MM.1S (cell line): ENCODE measurements at regions not wholly inside any gene's neighbourhood (a gene's known extent, or its start where the extent isn't known, plus 50 kb on each side); places are given as distances from the start of the nearest gene placed in this dataset.

ENCODE experiments used
- DNase-seq: peaks from one replicate; pipeline ENCODE4 v3.0.0-alpha.2; 2015
- H2AFZ ChIP-seq: fragments of 300-600 bp; sonication (generic); 2 replicates; pipeline ENCODE4 v1.6.0; 2016; ENCODE audit warnings: antibody characterized with exemption, low read length
- H3F3A ChIP-seq: fragments of 300-600 bp; sonication (generic); 2 replicates; pipeline ENCODE4 v1.6.1; 2016; ENCODE audit warnings: mild to moderate bottlenecking, antibody characterized with exemption, low read length, moderate library complexity, mixed read lengths; ENCODE audit not compliant: insufficient read depth
- H3K27ac ChIP-seq: fragments of 300-600 bp; sonication (generic); 2 replicates; pipeline ENCODE4 v1.5.1; 2016; ENCODE audit warnings: mild to moderate bottlenecking, low read length
- H3K27me3 ChIP-seq: fragments of 300-600 bp; sonication (generic); replicated peaks from 2 replicates; pipeline ENCODE4 v1.6.0; 2016; ENCODE audit warnings: low read length; ENCODE audit not compliant: insufficient read depth
- H3K36me3 ChIP-seq: fragments of 300-600 bp; sonication (generic); replicated peaks from 2 replicates; pipeline ENCODE4 v1.6.1; 2016; ENCODE audit warnings: mild to moderate bottlenecking, low read length, mixed read lengths; ENCODE audit not compliant: insufficient read depth
- H3K4me1 ChIP-seq: fragments of 300-600 bp; sonication (generic); 2 replicates; pipeline ENCODE4 v1.6.1; 2016; ENCODE audit warnings: low read length, mixed read lengths
- H3K4me2 ChIP-seq: fragments of 300-600 bp; sonication (generic); 2 replicates; pipeline ENCODE4 v1.6.0; 2016; ENCODE audit warnings: low read depth, low read length
- H3K4me3 ChIP-seq: fragments of 300-600 bp; sonication (generic); 2 replicates; pipeline ENCODE4 v1.5.1; 2016; ENCODE audit warnings: low read length, mixed read lengths
- H3K79me2 ChIP-seq: fragments of 300-600 bp; sonication (generic); 2 replicates; pipeline ENCODE4 v1.6.1; 2016; ENCODE audit warnings: mixed run types, low read length, mixed read lengths
- H3K9ac ChIP-seq: fragments of 300-600 bp; sonication (generic); 2 replicates; pipeline ENCODE4 v1.6.1; 2016; ENCODE audit warnings: low read length, mixed read lengths
- H3K9me2 ChIP-seq: fragments of 300-600 bp; sonication (generic); replicated peaks from 2 replicates; pipeline ENCODE4 v1.6.1; 2016; ENCODE audit warnings: mild to moderate bottlenecking, low read length, mixed read lengths; ENCODE audit not compliant: insufficient read depth
- H3K9me3 ChIP-seq: fragments of 300-600 bp; sonication (generic); replicated peaks from 2 replicates; pipeline ENCODE4 v1.6.1; 2016; ENCODE audit warnings: mild to moderate bottlenecking, low read length, mixed read lengths; ENCODE audit not compliant: insufficient read depth
- H4K20me1 ChIP-seq: fragments of 300-600 bp; sonication (generic); 2 replicates; pipeline ENCODE4 v1.6.1; 2016; ENCODE audit warnings: mild to moderate bottlenecking, low read length, moderate library complexity, mixed read lengths; ENCODE audit not compliant: insufficient read depth
- EZH2 ChIP-seq: fragments of 300-600 bp; sonication (generic); optimal IDR thresholded peaks from 2 replicates; pipeline ENCODE3; 2017; ENCODE audit warnings: low read depth, mild to moderate bottlenecking, antibody characterized with exemption, low read length, mixed read lengths
- EZH2phosphoT487 ChIP-seq: fragments of 300-600 bp; sonication (generic); IDR thresholded peaks from 2 replicates; pipeline ENCODE4 v1.6.1; 2018; ENCODE audit warnings: antibody characterized with exemption, low read length
- TF ChIP-seq, protein P1 (sequence below): fragments of 300-600 bp; sonication (generic); IDR thresholded peaks from 2 replicates; pipeline ENCODE4 v1.5.1; 2016; ENCODE audit warnings: antibody characterized with exemption, low read length, mixed read lengths

DNA sequence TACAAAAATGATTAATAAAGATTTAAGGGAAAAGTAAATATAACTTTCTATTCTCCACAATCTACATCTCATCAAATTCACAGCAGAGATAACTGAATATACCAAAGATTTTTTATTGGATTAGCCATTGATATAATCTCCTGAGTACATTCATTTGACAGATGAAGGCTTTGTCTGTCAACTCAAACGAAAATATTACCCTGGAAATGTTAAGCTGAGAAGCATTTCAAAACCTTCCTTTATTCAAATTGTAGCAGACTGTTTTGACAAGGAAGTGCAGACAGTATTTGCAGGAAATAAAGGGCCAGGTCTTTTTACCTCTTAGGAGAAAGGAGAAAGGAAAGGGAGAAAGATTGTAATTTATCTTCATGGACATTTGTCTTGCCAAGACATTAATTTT is 473.5 kb downstream of the TMEM182 start:
- Histone ChIP-seq H3K79me2 (no peaks in the 10 kb centered on the region), H3K27ac (no peak overlapping the region), H3K27me3 (no peaks in the 10 kb centered on the region), H3K4me3 (no peak overlapping the region), H3K9ac (no peak overlapping the region), H3K4me1 (no peaks in the 10 kb centered on the region), H2AFZ (no peak overlapping the region), H3K9me3 (no peaks in the 10 kb centered on the region), H3K9me2 (no peaks in the 10 kb centered on the region), H3K36me3 (no peaks in the 10 kb centered on the region), H3F3A (no peaks in the 10 kb centered on the region), H4K20me1 (no peaks in the 10 kb centered on the region), H3K4me2 (no peak overlapping the region)
- DNase-seq: no peak
- TF ChIP-seq EZH2phosphoT487 (no peak), EZH2 (no peak)
- TF ChIP-seq, protein P1, sequence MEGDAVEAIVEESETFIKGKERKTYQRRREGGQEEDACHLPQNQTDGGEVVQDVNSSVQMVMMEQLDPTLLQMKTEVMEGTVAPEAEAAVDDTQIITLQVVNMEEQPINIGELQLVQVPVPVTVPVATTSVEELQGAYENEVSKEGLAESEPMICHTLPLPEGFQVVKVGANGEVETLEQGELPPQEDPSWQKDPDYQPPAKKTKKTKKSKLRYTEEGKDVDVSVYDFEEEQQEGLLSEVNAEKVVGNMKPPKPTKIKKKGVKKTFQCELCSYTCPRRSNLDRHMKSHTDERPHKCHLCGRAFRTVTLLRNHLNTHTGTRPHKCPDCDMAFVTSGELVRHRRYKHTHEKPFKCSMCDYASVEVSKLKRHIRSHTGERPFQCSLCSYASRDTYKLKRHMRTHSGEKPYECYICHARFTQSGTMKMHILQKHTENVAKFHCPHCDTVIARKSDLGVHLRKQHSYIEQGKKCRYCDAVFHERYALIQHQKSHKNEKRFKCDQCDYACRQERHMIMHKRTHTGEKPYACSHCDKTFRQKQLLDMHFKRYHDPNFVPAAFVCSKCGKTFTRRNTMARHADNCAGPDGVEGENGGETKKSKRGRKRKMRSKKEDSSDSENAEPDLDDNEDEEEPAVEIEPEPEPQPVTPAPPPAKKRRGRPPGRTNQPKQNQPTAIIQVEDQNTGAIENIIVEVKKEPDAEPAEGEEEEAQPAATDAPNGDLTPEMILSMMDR: no peak

DNA sequence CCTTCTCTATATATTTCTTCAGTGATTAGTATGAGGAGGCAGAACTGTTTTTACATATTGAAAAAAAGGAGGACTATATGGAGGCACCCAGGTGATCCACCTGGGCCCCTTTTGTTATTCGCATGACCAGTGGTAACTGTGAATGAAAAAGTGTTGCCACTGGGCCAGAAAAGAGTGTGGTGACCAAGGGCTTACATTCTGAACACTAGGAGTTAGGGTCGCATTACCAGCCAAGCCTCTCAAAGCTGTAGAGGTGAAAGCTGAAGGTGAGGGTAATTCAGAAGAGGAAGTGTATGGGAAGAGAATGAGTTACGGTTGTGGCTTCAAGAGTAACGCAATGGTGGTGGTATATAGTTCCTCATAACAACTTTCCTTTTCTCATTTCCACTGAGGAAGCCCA is 487.6 kb downstream of the TMEM182 start:
- Histone ChIP-seq H3K4me3 (no peak overlapping the region), H3K9me3 (no peaks in the 10 kb centered on the region), H2AFZ (no peak overlapping the region), H3F3A (no peaks in the 10 kb centered on the region), H3K9ac (no peak overlapping the region), H3K79me2 (no peaks in the 10 kb centered on the region), H3K27me3 (no peaks in the 10 kb centered on the region), H3K4me1 (no peaks in the 10 kb centered on the region), H3K4me2 (no peak overlapping the region), H3K9me2 (no peaks in the 10 kb centered on the region), H4K20me1 (no peaks in the 10 kb centered on the region), H3K27ac (no peak overlapping the region), H3K36me3 (no peaks in the 10 kb centered on the region)
- DNase-seq: no peak
- no peak for TF ChIP-seq EZH2
- no peak for TF ChIP-seq EZH2phosphoT487
- TF ChIP-seq, protein P1: no peak

DNA sequence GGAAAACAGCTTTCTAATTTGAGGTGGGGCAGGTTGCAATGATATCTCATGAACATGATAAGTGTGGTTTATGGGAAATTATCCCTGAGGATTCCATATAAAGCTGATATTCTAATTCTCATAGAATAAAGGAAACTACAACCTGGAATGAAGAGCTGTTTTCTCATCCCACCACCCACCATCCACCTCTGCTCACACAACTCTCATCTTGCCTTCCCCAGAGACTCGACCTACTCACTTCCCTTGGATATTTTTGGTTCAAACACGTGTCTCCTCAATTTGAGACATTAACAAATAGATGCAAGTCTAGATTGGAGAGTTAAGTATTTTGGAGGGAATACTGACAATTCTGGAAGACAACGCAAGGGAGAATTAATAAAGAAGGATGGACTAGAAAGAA is 490.9 kb downstream of the TMEM182 start:
- Histone ChIP-seq H3K27ac (no peak overlapping the region), H4K20me1 (no peaks in the 10 kb centered on the region), H3K4me2 (no peak overlapping the region), H3K9me3 (no peaks in the 10 kb centered on the region), H3K36me3 (no peaks in the 10 kb centered on the region), H3K9ac (no peak overlapping the region), H3K27me3 (no peaks in the 10 kb centered on the region), H3K9me2 (no peaks in the 10 kb centered on the region), H3K4me3 (no peak overlapping the region), H3K4me1 (no peaks in the 10 kb centered on the region), H2AFZ (no peak overlapping the region), H3F3A (no peaks in the 10 kb centered on the region), H3K79me2 (no peaks in the 10 kb centered on the region)
- no peak for DNase-seq
- TF ChIP-seq, protein P1: no peak
- TF ChIP-seq EZH2: no peak
- no peak for TF ChIP-seq EZH2phosphoT487

DNA sequence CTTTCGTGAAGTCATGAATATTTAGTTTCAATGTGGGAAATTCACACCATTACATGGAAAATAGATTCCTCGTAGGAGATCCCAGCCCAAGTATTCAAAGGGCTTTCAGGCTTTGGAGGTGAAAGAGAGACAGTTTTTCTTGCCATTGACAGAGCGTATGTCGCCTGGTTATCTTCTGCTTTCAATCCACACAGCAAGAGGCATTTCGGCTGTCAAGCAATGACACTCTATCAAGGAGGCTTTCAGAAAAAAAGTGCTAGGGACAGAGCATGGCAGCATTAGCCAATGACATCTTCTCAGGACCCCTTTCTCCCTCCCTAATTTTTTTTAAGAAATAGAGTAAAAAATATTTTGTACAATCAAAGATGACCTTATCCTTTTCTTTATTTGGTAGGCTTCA is 492.8 kb downstream of the TMEM182 start:
- Histone ChIP-seq H3K4me3 (no peak overlapping the region), H3K27ac (no peak overlapping the region), H3K9ac (no peak overlapping the region), H3K4me1 (no peaks in the 10 kb centered on the region), H2AFZ (no peak overlapping the region), H3K79me2 (no peaks in the 10 kb centered on the region), H4K20me1 (no peaks in the 10 kb centered on the region), H3K9me2 (no peaks in the 10 kb centered on the region), H3K27me3 (no peaks in the 10 kb centered on the region), H3F3A (no peaks in the 10 kb centered on the region), H3K36me3 (no peaks in the 10 kb centered on the region), H3K9me3 (no peaks in the 10 kb centered on the region), H3K4me2 (no peak overlapping the region)
- TF ChIP-seq, protein P1: no peak
- TF ChIP-seq EZH2 (no peak), EZH2phosphoT487 (no peak)
- no peak for DNase-seq
